ENCODE measurements at regions not wholly inside any gene's neighbourhood (a gene's known extent, or its start where the extent isn't known, plus 50 kb on each side); places are given as distances from the start of the nearest gene placed in this dataset.

GRCh38 chr2:134190062-134190806 lies 63.6 kb upstream of the MGAT5 start:
- TF ChIP-seq CTCF (IDR thresholded peaks at IDR 0.05) = no peak
- TF ChIP-seq POLR2A (IDR thresholded peaks at IDR 0.05) = no peak

Data from right lobe of liver (tissue), 4 donors.